ENCODE measurements at regions not wholly inside any gene's neighbourhood (a gene's known extent, or its start where the extent isn't known, plus 50 kb on each side); places are given as distances from the start of the nearest gene placed in this dataset.

- H3K36me3 ChIP-seq: no peaks in the 10 kb centered on the region
- TF ChIP-seq, protein P1, sequence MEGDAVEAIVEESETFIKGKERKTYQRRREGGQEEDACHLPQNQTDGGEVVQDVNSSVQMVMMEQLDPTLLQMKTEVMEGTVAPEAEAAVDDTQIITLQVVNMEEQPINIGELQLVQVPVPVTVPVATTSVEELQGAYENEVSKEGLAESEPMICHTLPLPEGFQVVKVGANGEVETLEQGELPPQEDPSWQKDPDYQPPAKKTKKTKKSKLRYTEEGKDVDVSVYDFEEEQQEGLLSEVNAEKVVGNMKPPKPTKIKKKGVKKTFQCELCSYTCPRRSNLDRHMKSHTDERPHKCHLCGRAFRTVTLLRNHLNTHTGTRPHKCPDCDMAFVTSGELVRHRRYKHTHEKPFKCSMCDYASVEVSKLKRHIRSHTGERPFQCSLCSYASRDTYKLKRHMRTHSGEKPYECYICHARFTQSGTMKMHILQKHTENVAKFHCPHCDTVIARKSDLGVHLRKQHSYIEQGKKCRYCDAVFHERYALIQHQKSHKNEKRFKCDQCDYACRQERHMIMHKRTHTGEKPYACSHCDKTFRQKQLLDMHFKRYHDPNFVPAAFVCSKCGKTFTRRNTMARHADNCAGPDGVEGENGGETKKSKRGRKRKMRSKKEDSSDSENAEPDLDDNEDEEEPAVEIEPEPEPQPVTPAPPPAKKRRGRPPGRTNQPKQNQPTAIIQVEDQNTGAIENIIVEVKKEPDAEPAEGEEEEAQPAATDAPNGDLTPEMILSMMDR (IDR thresholded peaks at IDR 0.05; ENCODE audit: borderline replicate concordance): no peak
- peaks cover 13% of the 10 kb centered on the region for H3K4me1 ChIP-seq
- intact Hi-C loops (cut with micrococcal nuclease): no loop called here
- no peak overlapping the region for H3K27ac ChIP-seq (replicated peaks)
- H3K4me3 ChIP-seq: no peak overlapping the region
- no peaks in the 10 kb centered on the region for H3K9me3 ChIP-seq (replicated peaks)
- no peak for DNase-seq
- H3K27me3 ChIP-seq (ENCODE audit: low read depth): no peaks in the 10 kb centered on the region
Measured at GRCh38 chr11:95445746-95446333, 214.8 kb upstream of the SESN3 start.

DNA sequence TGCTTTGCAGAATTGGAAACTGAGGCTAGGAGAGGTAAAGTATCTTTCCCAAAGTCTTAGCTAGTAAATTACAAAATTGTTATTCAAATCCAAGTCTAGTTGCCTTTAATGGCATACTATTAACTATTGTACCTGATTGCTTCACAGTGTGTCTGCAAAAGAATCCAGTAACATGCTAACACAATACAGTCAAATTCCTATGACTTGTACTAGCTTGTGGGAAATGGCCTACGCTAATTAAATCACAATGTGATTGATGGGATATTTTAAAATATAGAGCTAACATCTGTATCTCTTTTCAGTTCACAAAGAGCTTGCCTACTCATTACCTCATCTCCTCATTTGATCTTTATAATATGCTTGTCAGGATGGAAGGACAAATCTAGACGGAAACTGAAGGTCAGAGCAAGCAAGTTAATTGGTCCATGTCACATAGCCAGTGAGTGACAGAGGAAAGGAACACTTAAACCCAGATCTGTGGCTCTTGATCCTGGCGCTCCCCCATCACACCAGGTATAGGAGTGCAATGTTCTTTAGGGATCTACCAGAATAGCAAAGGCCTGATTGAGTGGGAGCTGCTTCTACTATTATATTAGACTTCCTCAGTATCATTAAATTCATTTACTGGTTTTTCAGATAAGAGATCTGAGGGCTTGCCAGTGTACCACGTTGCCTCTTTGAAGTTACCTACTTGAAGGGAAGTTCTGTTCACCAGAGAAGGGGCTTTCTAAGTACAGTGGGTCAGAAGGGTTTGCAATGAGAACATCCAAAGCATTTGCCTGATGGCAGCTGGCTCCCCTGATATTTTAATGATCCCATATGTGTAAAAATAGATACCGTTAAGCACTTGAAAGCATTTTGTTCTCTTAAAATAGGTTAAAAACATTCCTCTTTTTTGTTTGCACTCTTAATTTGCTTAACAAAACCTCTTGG is 213.6 kb upstream of the SESN3 start:
- no peak overlapping the region for H3K27ac ChIP-seq (replicated peaks)
- H3K4me1 ChIP-seq: peaks cover 6% of the 10 kb centered on the region
- H3K4me3 ChIP-seq: no peak overlapping the region
- H3K9me3 ChIP-seq (replicated peaks): no peaks in the 10 kb centered on the region
- intact Hi-C loops (cut with micrococcal nuclease): no loop called here
- H3K27me3 ChIP-seq (ENCODE audit: low read depth): no peaks in the 10 kb centered on the region
- TF ChIP-seq, protein P1 (IDR thresholded peaks at IDR 0.05; ENCODE audit: borderline replicate concordance): no peak
- H3K36me3 ChIP-seq: no peaks in the 10 kb centered on the region
- DNase-seq: no peak

- Histone ChIP-seq H3K9me3 (replicated peaks) (no peaks in the 10 kb centered on the region), H3K27me3 (ENCODE audit: low read depth) (no peaks in the 10 kb centered on the region), H3K36me3 (no peaks in the 10 kb centered on the region), H3K27ac (replicated peaks) (no peak overlapping the region), H3K4me1 (peaks cover 6% of the 10 kb centered on the region), H3K4me3 (no peak overlapping the region)
- no peak for DNase-seq
- TF ChIP-seq, protein P1 (IDR thresholded peaks at IDR 0.05; ENCODE audit: borderline replicate concordance): no peak
- intact Hi-C loops (cut with micrococcal nuclease): no loop called here
Measured at GRCh38 chr11:95443386-95443785, 212.4 kb upstream of the SESN3 start.

- no peaks in the 10 kb centered on the region for H3K9me3 ChIP-seq (replicated peaks)
- H3K27me3 ChIP-seq (ENCODE audit: low read depth): no peaks in the 10 kb centered on the region
- TF ChIP-seq, protein P1 (IDR thresholded peaks at IDR 0.05; ENCODE audit: borderline replicate concordance): no peak
- intact Hi-C loops (cut with micrococcal nuclease): no loop called here
- no peak overlapping the region for H3K4me3 ChIP-seq
- peaks cover 6% of the 10 kb centered on the region for H3K4me1 ChIP-seq
- DNase-seq: no peak
- H3K36me3 ChIP-seq: no peaks in the 10 kb centered on the region
- no peak overlapping the region for H3K27ac ChIP-seq (replicated peaks)
Measured at GRCh38 chr11:95442531-95443050, 211.6 kb upstream of the SESN3 start.

GRCh38 chr11:95435628-95436353 is 204.8 kb upstream of the SESN3 start:
- Histone ChIP-seq H3K4me1 (peaks cover 21% of the 10 kb centered on the region), H3K36me3 (no peaks in the 10 kb centered on the region), H3K27ac (replicated peaks) (no peak overlapping the region), H3K9me3 (replicated peaks) (no peaks in the 10 kb centered on the region), H3K27me3 (ENCODE audit: low read depth) (no peaks in the 10 kb centered on the region), H3K4me3 (no peak overlapping the region)
- intact Hi-C loops (cut with micrococcal nuclease): no loop called here
- TF ChIP-seq, protein P1 (IDR thresholded peaks at IDR 0.05; ENCODE audit: borderline replicate concordance): no peak
- DNase-seq: no peak

Data from left ventricle myocardium inferior (tissue), 1 donor.